ENCODE measurements at regions not wholly inside any gene's neighbourhood (a gene's known extent, or its start where the extent isn't known, plus 50 kb on each side); places are given as distances from the start of the nearest gene placed in this dataset.

DNA sequence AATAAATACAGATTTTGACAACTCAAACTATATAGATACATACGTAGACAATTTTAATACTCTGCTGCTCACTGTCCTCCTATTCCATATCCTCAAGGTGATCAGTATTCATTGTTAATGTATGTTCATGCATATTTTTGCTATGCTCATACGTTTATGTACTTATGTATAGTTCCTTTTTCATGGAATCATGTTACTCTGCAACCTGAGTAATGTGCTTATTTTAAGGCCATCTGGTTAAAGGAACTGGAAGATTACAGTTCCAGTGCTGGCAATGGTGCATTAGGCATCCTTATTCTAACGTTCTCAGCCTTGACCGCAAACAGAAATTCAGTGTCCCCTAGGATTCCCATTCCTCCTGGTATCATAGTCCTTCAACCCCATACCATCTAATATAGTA is 385.0 kb upstream of the TNP1 start:
- Histone ChIP-seq H3K36me3 (no peaks in the 10 kb centered on the region), H3K27ac (no peak overlapping the region), H3K4me1 (peaks cover 10 to 32% (median 21%) of the 10 kb centered on the region in 4 donors), H3K27me3 (peaks cover 0 to 5% (median 0%) of the 10 kb centered on the region in 3 donors), H3K9me3 (no peaks in the 10 kb centered on the region), H3K4me3 (no peak overlapping the region)
- intact Hi-C loops (cut with DNase I; ENCODE audit: low total_unique reads), result no loop called here
- no peak for DNase-seq
- WGBS, 5 donors, result 82 to 88% (median 83%) methylated on average over 4 of the region's 4 CpGs
- TF ChIP-seq EP300 (IDR thresholded peaks at IDR 0.05), result no peak
- TF ChIP-seq, protein P1, sequence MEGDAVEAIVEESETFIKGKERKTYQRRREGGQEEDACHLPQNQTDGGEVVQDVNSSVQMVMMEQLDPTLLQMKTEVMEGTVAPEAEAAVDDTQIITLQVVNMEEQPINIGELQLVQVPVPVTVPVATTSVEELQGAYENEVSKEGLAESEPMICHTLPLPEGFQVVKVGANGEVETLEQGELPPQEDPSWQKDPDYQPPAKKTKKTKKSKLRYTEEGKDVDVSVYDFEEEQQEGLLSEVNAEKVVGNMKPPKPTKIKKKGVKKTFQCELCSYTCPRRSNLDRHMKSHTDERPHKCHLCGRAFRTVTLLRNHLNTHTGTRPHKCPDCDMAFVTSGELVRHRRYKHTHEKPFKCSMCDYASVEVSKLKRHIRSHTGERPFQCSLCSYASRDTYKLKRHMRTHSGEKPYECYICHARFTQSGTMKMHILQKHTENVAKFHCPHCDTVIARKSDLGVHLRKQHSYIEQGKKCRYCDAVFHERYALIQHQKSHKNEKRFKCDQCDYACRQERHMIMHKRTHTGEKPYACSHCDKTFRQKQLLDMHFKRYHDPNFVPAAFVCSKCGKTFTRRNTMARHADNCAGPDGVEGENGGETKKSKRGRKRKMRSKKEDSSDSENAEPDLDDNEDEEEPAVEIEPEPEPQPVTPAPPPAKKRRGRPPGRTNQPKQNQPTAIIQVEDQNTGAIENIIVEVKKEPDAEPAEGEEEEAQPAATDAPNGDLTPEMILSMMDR (IDR thresholded peaks at IDR 0.05), result no peak
- TF ChIP-seq POLR2AphosphoS5 (IDR thresholded peaks at IDR 0.05), result no peak

- WGBS, 5 donors, result 92 to 96% (median 93%) methylated on average over 3 of the region's 3 CpGs
- Histone ChIP-seq H3K36me3 (no peaks in the 10 kb centered on the region), H3K9me3 (no peaks in the 10 kb centered on the region), H3K4me1 (peaks cover 3 to 13% (median 6%) of the 10 kb centered on the region in 4 donors), H3K4me3 (no peak overlapping the region), H3K27ac (no peak overlapping the region), H3K27me3 (peaks cover 0 to 5% (median 0%) of the 10 kb centered on the region in 3 donors)
- intact Hi-C loops (cut with DNase I; ENCODE audit: low total_unique reads), result no loop called here
- no peak for TF ChIP-seq POLR2A (IDR thresholded peaks at IDR 0.05)
- no peak for TF ChIP-seq POLR2AphosphoS5 (IDR thresholded peaks at IDR 0.05)
- TF ChIP-seq, protein P1 (IDR thresholded peaks at IDR 0.05), result no peak
- TF ChIP-seq EP300 (IDR thresholded peaks at IDR 0.05), result no peak
- no peak for DNase-seq
Measured at GRCh38 chr2:217242947-217243346, 383.1 kb upstream of the TNP1 start.

- H3K4me1 ChIP-seq, result peaks cover 0 to 6% (median 0%) of the 10 kb centered on the region in 4 donors
- H3K36me3 ChIP-seq, result no peaks in the 10 kb centered on the region
- no peaks in the 10 kb centered on the region for H3K27me3 ChIP-seq
- TF ChIP-seq POLR2AphosphoS5 (IDR thresholded peaks at IDR 0.05) (no peak), POLR2A (IDR thresholded peaks at IDR 0.05) (no peak), EP300 (IDR thresholded peaks at IDR 0.05) (no peak)
- TF ChIP-seq, protein P1 (IDR thresholded peaks at IDR 0.05), result no peak
- WGBS, 5 donors, result 60 to 68% (median 65%) methylated on average over 3 of the region's 3 CpGs
- DNase-seq, result no peak
- H3K27ac ChIP-seq, result no peak overlapping the region
- no peak overlapping the region for H3K4me3 ChIP-seq
- peaks cover 0 to 3% (median 0%) of the 10 kb centered on the region in 4 donors for H3K9me3 ChIP-seq
- intact Hi-C loops (cut with DNase I; ENCODE audit: low total_unique reads), result no loop called here
Measured at GRCh38 chr2:217231724-217232123, 371.9 kb upstream of the TNP1 start.

DNA sequence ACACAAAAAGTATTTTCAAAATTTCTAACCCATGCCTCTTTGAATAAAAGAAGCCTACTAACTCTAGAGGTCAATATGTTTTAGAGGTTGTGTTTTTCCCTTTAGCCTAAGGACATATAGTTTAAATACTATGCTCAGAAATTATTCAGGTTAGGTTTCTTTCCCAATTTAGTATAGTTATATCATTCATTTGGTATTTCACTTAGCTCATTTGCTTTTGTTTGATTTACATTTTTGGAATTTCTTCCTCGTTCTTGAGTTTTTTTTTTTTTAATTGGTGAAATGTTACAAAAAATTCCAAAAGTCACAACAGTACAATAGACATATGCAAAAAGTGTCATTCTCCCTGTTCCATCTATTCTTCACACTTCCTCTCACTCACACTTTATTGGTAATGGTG is 371.3 kb upstream of the TNP1 start:
- Histone ChIP-seq H3K27ac (no peak overlapping the region), H3K36me3 (no peaks in the 10 kb centered on the region), H3K4me1 (peaks cover 0 to 6% (median 0%) of the 10 kb centered on the region in 4 donors), H3K27me3 (no peaks in the 10 kb centered on the region), H3K9me3 (no peaks in the 10 kb centered on the region), H3K4me3 (no peak overlapping the region)
- no peak for TF ChIP-seq POLR2A (IDR thresholded peaks at IDR 0.05)
- TF ChIP-seq EP300 (IDR thresholded peaks at IDR 0.05), result no peak
- TF ChIP-seq, protein P1 (IDR thresholded peaks at IDR 0.05), result no peak
- TF ChIP-seq POLR2AphosphoS5 (IDR thresholded peaks at IDR 0.05), result no peak
- WGBS, 5 donors, result 46 to 56% (median 54%) methylated on average over 1 of the region's 1 CpG
- DNase-seq, result no peak
- intact Hi-C loops (cut with DNase I; ENCODE audit: low total_unique reads), result no loop called here
